AG09309 (cell line): ENCODE measurements at regions not wholly inside any gene's neighbourhood (a gene's known extent, or its start where the extent isn't known, plus 50 kb on each side); places are given as distances from the start of the nearest gene placed in this dataset.

ENCODE experiments used
- DNase-seq: peaks from one replicate; pipeline ENCODE4 v3.0.0-alpha.2; 2010; ENCODE audit warnings: low read depth
- H3K4me3 ChIP-seq: 2 replicates; pipeline ENCODE4 v1.5.1; 2011; ENCODE audit warnings: mild to moderate bottlenecking, low read depth, low read length, moderate library complexity; ENCODE audit not compliant: control insufficient read depth
- TF ChIP-seq, protein P1 (sequence below): IDR thresholded peaks from 2 replicates; pipeline ENCODE4 v1.5.1; 2011; ENCODE audit warnings: mild to moderate bottlenecking, low read depth, low read length, inconsistent platforms; ENCODE audit not compliant: insufficient read depth, control insufficient read depth; ENCODE audit errors: missing control alignments

- TF ChIP-seq, protein P1, sequence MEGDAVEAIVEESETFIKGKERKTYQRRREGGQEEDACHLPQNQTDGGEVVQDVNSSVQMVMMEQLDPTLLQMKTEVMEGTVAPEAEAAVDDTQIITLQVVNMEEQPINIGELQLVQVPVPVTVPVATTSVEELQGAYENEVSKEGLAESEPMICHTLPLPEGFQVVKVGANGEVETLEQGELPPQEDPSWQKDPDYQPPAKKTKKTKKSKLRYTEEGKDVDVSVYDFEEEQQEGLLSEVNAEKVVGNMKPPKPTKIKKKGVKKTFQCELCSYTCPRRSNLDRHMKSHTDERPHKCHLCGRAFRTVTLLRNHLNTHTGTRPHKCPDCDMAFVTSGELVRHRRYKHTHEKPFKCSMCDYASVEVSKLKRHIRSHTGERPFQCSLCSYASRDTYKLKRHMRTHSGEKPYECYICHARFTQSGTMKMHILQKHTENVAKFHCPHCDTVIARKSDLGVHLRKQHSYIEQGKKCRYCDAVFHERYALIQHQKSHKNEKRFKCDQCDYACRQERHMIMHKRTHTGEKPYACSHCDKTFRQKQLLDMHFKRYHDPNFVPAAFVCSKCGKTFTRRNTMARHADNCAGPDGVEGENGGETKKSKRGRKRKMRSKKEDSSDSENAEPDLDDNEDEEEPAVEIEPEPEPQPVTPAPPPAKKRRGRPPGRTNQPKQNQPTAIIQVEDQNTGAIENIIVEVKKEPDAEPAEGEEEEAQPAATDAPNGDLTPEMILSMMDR = no peak
- no peak for DNase-seq
- no peak overlapping the region for H3K4me3 ChIP-seq
These were observed 96.6 kb upstream of the FOXP4 start for GRCh38 chr6:41449399-41450245.

DNA sequence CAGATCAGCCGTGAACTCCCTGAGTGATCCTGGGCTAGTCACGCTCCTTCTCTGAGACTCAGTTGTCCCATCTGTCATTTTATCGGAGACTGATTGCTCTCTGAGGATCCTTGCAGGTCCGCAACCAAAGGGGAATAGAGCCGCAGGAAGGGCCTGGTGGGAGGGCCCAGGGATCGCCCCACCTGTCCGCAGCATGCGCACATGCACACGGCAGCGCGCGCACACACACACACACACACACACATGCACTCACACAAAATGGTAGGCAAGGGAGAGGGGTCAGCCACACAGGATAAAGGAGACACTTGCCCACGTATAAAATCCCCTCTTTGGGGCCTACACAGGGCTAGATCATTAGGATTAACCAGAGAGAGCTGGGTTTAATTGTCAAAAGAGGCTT lies 95.6 kb upstream of the FOXP4 start:
- TF ChIP-seq, protein P1 = no peak
- no peak for DNase-seq
- H3K4me3 ChIP-seq = no peak overlapping the region

DNA sequence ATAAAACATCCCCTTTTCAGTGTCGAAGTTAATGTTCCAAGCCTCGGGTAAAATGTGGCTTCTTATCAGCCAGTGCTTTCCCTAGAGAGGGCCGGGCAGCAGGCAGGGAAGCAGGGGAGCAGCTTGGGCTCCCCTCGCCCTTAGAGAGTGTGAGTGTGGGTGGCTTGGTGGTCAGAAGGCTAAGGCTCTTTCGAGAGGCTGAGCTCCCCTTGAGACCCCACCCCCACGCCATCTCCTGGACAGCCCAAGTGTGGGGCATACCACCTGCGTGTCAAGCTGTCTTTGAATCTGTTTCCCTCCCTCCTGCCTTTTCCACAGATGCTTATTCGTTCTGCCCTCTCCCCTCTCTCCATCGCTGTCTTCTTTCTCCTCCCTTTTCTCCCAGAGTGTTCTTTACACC lies 95.1 kb upstream of the FOXP4 start:
- no peak overlapping the region for H3K4me3 ChIP-seq
- TF ChIP-seq, protein P1 = no peak
- no peak for DNase-seq

DNA sequence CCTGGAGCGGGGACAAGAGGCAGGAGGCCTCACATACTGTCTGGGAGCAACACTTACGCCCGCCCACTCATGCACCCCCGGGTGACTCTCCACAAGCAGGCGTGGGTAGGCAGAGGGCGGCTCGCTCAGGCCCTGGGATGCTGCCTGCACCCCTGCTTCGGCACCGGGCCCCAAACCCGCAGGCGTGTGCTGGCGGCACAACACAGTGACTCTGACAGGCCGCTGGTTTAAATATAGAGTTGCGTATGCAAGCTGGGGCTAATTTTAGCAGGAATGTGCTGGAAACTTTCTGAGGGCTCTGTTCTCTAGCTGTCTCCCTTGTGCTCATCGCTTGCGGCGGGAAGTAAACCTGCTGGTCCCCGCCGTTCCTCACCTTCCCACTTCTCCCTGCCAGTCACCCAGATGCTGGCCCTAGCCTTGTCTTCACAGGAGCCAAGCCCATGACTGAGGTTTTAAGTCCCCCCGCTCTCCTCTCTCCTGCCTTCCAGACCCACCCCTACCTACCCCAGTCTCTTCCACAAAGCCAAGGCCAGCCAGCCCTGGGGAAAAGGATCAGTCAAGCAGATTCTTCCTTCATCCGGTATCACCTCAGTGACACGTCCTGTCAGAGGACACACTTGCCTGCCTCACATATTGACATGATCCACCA lies 94.5 kb upstream of the FOXP4 start:
- H3K4me3 ChIP-seq = no peak overlapping the region
- DNase-seq = no peak
- TF ChIP-seq, protein P1 = no peak

DNA sequence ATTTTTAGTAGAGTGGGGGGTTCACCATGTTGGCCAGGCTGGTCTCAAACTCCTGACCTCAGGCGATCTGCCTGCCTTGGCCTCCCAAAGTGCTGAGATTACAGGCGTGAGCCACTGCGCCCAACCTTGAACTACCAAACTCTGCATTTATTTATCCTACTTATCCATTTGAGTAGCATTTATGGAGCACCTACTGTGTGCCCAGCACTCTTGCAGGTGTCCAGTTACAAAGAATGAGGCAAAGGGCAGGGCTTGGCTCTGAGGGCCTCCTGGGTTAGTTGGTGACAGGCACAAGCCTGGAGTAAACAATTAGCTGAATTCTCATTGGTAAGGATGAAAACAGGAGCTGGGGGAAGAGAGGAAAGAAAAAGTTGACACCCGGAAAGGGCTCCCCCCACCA lies 93.4 kb upstream of the FOXP4 start:
- TF ChIP-seq, protein P1 = no peak
- DNase-seq = no peak

DNA sequence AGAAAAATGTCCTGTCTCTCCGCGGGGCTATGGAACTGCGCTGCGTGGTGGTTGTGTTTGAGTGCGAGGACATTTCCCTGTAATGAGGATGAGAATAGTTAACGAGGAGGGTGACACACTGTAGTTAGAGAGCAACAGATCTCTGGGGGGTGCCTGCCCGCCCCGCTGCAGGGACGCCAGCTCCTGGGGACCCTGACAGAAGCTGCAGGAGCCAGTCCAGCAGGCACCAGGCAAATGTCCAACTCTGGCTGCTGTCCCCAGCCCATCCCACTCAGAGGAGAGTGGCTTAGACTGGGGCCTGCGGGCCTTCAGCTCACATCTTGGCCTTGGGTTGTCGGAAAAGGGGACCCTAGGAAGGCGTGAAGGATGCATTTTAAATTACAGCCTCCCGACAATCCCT lies 92.9 kb upstream of the FOXP4 start:
- DNase-seq = no peak
- TF ChIP-seq, protein P1 = no peak

More for the DNA sequence above, 93.4 kb upstream of the FOXP4 start:
- no peak overlapping the region for H3K4me3 ChIP-seq

More for the DNA sequence above, 92.9 kb upstream of the FOXP4 start:
- no peak overlapping the region for H3K4me3 ChIP-seq
